ENCODE measurements at regions not wholly inside any gene's neighbourhood (a gene's known extent, or its start where the extent isn't known, plus 50 kb on each side); places are given as distances from the start of the nearest gene placed in this dataset.

DNA sequence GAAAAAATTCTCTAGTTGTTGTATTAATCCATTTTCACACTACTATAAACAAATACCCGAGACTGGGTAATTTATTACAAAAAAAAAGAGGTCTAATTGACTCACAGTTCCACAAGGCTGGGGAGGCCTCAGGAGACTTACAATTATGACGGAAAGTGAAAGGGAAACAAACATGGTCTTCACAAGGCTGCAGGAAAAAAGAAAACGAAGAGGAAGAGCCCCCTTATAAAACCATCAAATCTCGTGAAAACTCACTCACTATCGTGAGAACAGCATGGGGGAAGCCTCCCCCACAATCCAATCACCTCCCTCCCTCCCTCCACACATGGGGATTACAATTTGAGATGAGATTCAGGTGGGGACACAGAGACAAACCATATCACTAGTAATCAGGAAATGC is 61.7 kb upstream of the SPTBN1 start:
- no peak overlapping the region for H3K27ac ChIP-seq (ENCODE audit: low read depth, low read length)
- no peak overlapping the region for H3K9ac ChIP-seq (ENCODE audit: low read length)
- H3K4me3 ChIP-seq (ENCODE audit: low read depth in 1 of 2, low read length in 2 of 2), result no peak overlapping the region
- H3K9me3 ChIP-seq (ENCODE audit: low read length), result no peaks in the 10 kb centered on the region
- H3K4me1 ChIP-seq (ENCODE audit: insufficient read depth, low read length), result no peaks in the 10 kb centered on the region
- H3K27me3 ChIP-seq (ENCODE audit: control insufficient read depth in 1 of 2, insufficient read depth in 2 of 2, low read length in 2 of 2), result no peaks in the 10 kb centered on the region
- no peaks in the 10 kb centered on the region for H3K36me3 ChIP-seq (ENCODE audit: insufficient read depth, low read length)

DNA sequence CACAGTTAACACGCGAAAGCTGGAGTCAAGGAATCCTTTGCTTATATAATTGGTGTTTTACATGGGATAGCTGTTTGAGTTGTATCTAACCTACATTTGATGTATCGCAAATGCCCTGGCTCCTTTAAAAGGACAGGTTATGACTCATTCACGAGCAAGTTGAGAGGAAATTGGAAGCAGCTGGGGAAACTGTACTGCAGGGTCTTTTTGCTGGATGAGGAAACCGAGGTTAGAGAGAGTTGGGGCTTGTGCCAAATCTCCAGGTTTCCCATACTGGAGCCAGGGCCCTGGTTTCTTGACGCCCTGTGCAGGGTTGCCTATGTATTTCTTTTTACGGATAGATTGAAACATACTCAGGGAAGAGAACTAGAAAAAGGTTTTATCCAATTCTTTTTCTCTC is 60.0 kb upstream of the SPTBN1 start:
- Histone ChIP-seq H3K27ac (ENCODE audit: low read depth, low read length) (no peak overlapping the region), H3K36me3 (ENCODE audit: insufficient read depth, low read length) (no peaks in the 10 kb centered on the region), H3K9me3 (ENCODE audit: low read length) (no peaks in the 10 kb centered on the region), H3K4me3 (ENCODE audit: low read depth in 1 of 2, low read length in 2 of 2) (no peak overlapping the region), H3K9ac (ENCODE audit: low read length) (no peak overlapping the region), H3K27me3 (ENCODE audit: control insufficient read depth in 1 of 2, insufficient read depth in 2 of 2, low read length in 2 of 2) (no peaks in the 10 kb centered on the region), H3K4me1 (ENCODE audit: insufficient read depth, low read length) (no peaks in the 10 kb centered on the region)

DNA sequence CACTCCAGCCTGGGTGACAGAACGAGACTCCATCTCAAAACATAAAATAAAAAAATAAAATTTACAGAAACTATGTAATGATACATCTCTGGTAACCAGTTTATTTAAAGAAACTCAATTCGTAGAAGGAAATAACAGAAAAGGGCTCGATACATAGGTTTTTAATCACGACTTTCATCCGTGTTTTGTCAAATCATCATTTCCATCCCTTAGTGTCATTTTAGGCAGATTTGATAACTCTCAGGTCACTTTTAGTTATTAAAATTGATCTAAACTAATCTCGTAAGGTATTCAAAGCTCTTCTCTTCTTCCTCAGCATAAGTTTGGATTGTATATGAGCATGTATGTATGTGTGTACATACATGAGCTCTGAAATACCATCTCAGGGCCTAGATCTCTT is 59.3 kb upstream of the SPTBN1 start:
- Histone ChIP-seq H3K36me3 (ENCODE audit: insufficient read depth, low read length) (no peaks in the 10 kb centered on the region), H3K9me3 (ENCODE audit: low read length) (no peaks in the 10 kb centered on the region), H3K4me3 (ENCODE audit: low read depth in 1 of 2, low read length in 2 of 2) (no peak overlapping the region), H3K9ac (ENCODE audit: low read length) (no peak overlapping the region), H3K27me3 (ENCODE audit: control insufficient read depth in 1 of 2, insufficient read depth in 2 of 2, low read length in 2 of 2) (no peaks in the 10 kb centered on the region), H3K27ac (ENCODE audit: low read depth, low read length) (no peak overlapping the region), H3K4me1 (ENCODE audit: insufficient read depth, low read length) (no peaks in the 10 kb centered on the region)

DNA sequence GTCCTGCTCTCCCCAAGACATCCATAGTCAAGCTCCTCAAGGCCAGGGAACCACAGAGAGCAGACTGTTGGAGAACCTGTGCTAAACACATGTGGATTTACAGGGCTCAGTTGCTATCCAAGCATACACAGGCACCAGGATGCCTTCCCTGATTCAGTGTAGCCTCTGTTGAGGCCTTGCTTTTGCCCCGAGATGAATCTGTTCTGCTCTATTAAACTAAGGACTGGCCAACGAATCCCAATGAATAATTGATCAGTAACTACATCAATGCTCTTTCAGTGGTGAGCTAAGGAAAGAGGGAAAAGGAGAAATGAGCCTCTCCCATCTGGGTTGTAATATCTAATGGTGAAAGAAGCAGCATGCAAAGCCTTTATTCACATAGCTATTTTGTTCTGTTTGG is 58.7 kb upstream of the SPTBN1 start:
- Histone ChIP-seq H3K27me3 (ENCODE audit: control insufficient read depth in 1 of 2, insufficient read depth in 2 of 2, low read length in 2 of 2) (no peaks in the 10 kb centered on the region), H3K9me3 (ENCODE audit: low read length) (no peaks in the 10 kb centered on the region), H3K9ac (ENCODE audit: low read length) (no peak overlapping the region), H3K27ac (ENCODE audit: low read depth, low read length) (no peak overlapping the region), H3K36me3 (ENCODE audit: insufficient read depth, low read length) (no peaks in the 10 kb centered on the region), H3K4me1 (ENCODE audit: insufficient read depth, low read length) (no peaks in the 10 kb centered on the region), H3K4me3 (ENCODE audit: low read depth in 1 of 2, low read length in 2 of 2) (no peak overlapping the region)

DNA sequence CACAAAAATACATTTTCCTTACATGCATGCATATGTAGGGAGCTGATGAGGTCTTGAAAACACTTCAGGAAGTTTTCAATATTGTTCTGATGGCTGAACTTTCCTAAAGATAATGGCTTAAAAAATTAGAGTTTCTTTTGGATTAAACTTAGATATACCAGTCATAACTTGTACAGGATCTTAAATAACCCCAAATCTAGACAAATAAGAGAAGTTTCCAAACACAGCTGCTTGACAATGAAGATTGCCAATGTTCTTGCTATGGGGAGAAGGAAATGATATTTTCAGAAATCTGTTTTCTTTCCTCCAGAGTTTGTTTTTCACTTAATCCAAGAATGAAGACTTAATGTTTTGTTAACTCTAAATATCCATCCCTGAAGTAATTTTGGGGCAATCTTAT is 54.6 kb upstream of the SPTBN1 start:
- no peak overlapping the region for H3K4me3 ChIP-seq (ENCODE audit: low read depth in 1 of 2, low read length in 2 of 2)
- H3K27ac ChIP-seq (ENCODE audit: low read depth, low read length), result peak overlapping the region; percentile 43
- no peaks in the 10 kb centered on the region for H3K27me3 ChIP-seq (ENCODE audit: control insufficient read depth in 1 of 2, insufficient read depth in 2 of 2, low read length in 2 of 2)
- H3K4me1 ChIP-seq (ENCODE audit: insufficient read depth, low read length), result no peaks in the 10 kb centered on the region
- no peaks in the 10 kb centered on the region for H3K9me3 ChIP-seq (ENCODE audit: low read length)
- no peak overlapping the region for H3K9ac ChIP-seq (ENCODE audit: low read length)
- no peaks in the 10 kb centered on the region for H3K36me3 ChIP-seq (ENCODE audit: insufficient read depth, low read length)

DNA sequence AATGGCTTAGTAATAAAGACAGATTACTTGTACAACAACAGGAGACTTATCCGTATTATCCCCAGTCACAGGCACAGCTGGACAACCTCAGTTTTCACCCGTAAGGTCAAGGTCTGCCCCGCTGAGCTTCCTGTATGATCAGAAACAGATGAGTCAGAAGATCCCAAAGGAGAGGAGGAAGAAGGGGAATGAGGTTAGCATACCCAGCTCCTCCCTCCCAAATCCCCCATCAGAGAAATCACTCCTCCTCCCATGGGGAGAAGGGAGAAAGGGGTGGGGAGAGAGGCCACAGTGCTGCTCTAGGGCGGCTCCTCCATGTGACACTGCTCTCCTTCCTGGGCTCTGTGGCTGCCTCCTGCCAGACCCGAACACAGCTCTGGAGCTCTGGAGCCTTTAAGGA is 53.8 kb upstream of the SPTBN1 start:
- Histone ChIP-seq H3K27me3 (ENCODE audit: control insufficient read depth in 1 of 2, insufficient read depth in 2 of 2, low read length in 2 of 2) (no peaks in the 10 kb centered on the region), H3K4me3 (ENCODE audit: low read depth in 1 of 2, low read length in 2 of 2) (no peak overlapping the region), H3K9ac (ENCODE audit: low read length) (no peak overlapping the region), H3K36me3 (ENCODE audit: insufficient read depth, low read length) (no peaks in the 10 kb centered on the region), H3K27ac (ENCODE audit: low read depth, low read length) (no peak overlapping the region), H3K9me3 (ENCODE audit: low read length) (no peaks in the 10 kb centered on the region), H3K4me1 (ENCODE audit: insufficient read depth, low read length) (no peaks in the 10 kb centered on the region)

DNA sequence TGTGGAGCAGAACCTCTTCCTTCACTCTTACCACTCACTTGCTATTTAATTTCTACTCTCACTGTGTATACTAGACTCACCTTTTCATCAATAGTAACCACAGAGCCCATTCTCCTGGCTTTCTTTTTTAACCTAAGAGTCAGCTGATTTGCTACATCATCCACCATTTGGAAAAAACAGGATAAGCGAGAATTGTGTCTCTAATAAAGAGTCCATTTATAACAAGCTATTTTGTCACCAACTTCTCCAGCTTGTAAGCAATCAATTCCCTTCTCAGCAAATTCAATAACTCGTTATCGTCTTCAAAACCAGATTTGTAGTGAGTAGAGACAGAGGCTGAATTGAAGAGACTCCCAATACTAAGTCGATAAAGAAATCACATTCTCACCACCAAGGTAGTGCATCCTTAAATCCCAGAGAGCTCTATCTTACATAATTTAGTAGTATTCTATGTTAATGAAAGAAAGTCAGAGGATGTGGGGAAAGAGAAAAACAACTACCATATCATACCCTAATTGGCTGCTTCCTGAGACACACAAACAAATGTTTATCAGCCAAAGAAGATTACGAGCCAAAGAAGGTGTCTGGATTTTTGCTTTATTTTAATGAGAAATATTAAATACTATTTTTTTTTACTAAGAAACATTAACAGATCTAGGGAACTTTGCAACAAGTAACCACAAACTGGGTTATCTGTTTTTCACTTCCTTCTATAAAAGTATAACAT is 52.5 kb upstream of the SPTBN1 start:
- Histone ChIP-seq H3K9me3 (ENCODE audit: low read length) (no peaks in the 10 kb centered on the region), H3K9ac (ENCODE audit: low read length) (no peak overlapping the region), H3K4me3 (ENCODE audit: low read depth in 1 of 2, low read length in 2 of 2) (no peak overlapping the region), H3K27me3 (ENCODE audit: control insufficient read depth in 1 of 2, insufficient read depth in 2 of 2, low read length in 2 of 2) (peaks cover 0 to 4% of the 10 kb centered on the region in 2 donors), H3K36me3 (ENCODE audit: insufficient read depth, low read length) (no peaks in the 10 kb centered on the region), H3K27ac (ENCODE audit: low read depth, low read length) (no peak overlapping the region), H3K4me1 (ENCODE audit: insufficient read depth, low read length) (no peaks in the 10 kb centered on the region)

DNA sequence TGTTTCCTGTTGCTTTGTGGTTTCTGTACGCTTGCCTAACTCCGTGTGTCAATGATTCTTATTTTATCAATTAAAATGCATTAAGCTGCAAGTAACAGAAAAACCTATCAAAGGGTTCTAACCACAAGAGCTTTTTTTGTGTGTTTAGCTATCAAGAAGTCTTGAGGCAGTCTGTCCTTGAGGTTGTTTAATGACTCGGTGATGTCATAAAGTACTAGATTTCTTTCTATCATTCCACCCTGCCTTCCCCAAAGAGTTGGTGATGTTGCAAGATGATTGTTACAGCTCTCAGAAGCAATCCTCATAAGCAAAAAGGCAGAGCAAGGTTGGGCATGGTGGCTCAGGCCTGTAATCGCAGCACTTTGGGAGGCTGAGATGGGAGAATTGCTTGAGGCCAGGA is 51.9 kb upstream of the SPTBN1 start:
- Histone ChIP-seq H3K27me3 (ENCODE audit: control insufficient read depth in 1 of 2, insufficient read depth in 2 of 2, low read length in 2 of 2) (peaks cover 0 to 4% of the 10 kb centered on the region in 2 donors), H3K9ac (ENCODE audit: low read length) (no peak overlapping the region), H3K9me3 (ENCODE audit: low read length) (no peaks in the 10 kb centered on the region), H3K4me3 (ENCODE audit: low read depth in 1 of 2, low read length in 2 of 2) (no peak overlapping the region), H3K4me1 (ENCODE audit: insufficient read depth, low read length) (no peaks in the 10 kb centered on the region), H3K36me3 (ENCODE audit: insufficient read depth, low read length) (no peaks in the 10 kb centered on the region), H3K27ac (ENCODE audit: low read depth, low read length) (no peak overlapping the region)

DNA sequence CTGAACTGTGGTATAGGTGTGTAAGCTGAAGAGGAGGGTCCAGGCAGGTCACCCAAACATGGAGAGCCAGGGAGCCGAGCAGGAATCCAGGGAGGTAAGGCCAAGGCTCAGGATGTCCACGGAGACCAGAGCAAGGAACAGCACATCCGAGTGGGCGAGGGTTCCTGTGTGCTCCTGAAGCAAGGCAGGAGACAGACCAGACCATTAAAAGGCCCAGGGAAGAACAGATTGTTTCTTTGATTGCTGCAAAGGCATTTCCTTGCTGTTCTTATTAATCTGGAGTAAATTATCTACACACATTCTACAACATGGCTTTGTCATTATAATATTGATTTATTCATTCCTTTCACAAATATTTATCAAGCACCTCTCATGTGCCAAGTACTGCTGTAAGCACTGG is 50.1 kb upstream of the SPTBN1 start:
- H3K27ac ChIP-seq (ENCODE audit: low read depth, low read length), result no peak overlapping the region
- peaks cover 0 to 4% of the 10 kb centered on the region in 2 donors for H3K27me3 ChIP-seq (ENCODE audit: control insufficient read depth in 1 of 2, insufficient read depth in 2 of 2, low read length in 2 of 2)
- H3K4me3 ChIP-seq (ENCODE audit: low read depth in 1 of 2, low read length in 2 of 2), result no peak overlapping the region
- H3K9ac ChIP-seq (ENCODE audit: low read length), result no peak overlapping the region
- H3K9me3 ChIP-seq (ENCODE audit: low read length), result no peaks in the 10 kb centered on the region
- H3K36me3 ChIP-seq (ENCODE audit: insufficient read depth, low read length), result no peaks in the 10 kb centered on the region
- H3K4me1 ChIP-seq (ENCODE audit: insufficient read depth, low read length), result no peaks in the 10 kb centered on the region
